GM23248 (cell line): ENCODE measurements at regions not wholly inside any gene's neighbourhood (a gene's known extent, or its start where the extent isn't known, plus 50 kb on each side); places are given as distances from the start of the nearest gene placed in this dataset.
"Not testable (repeated sequence)": the region's sequence is repeated elsewhere in the genome, so short reads cannot be mapped to it uniquely, and the experiment has no call there.

Experiments
- DNase-seq: peaks from one replicate; pipeline ENCODE4 v3.0.0-alpha.2; 2015
- H2AFZ ChIP-seq: fragments of 200-600 bp; sonication (generic); 2 replicates; pipeline ENCODE4 v1.6.1; 2016; ENCODE audit warnings: antibody characterized with exemption
- H3F3A ChIP-seq: fragments of 200-600 bp; sonication (generic); 2 replicates; pipeline ENCODE4 v1.6.1; 2016; ENCODE audit warnings: mild to moderate bottlenecking, antibody characterized with exemption, mixed run types; ENCODE audit not compliant: insufficient read depth
- H3K27ac ChIP-seq: fragments of 200-600 bp; sonication (generic); 2 replicates; pipeline ENCODE4 v1.5.1; 2016; ENCODE audit warnings: mild to moderate bottlenecking
- H3K27me3 ChIP-seq: fragments of 200-600 bp; sonication (generic); replicated peaks from 2 replicates; pipeline ENCODE4 v1.6.1; 2016; ENCODE audit warnings: mild to moderate bottlenecking; ENCODE audit not compliant: insufficient read depth
- H3K36me3 ChIP-seq: fragments of 200-600 bp; sonication (generic); 2 replicates; pipeline ENCODE4 v1.6.1; 2016; ENCODE audit warnings: low read depth, mild to moderate bottlenecking
- H3K4me1 ChIP-seq: fragments of 200-600 bp; sonication (generic); 2 replicates; pipeline ENCODE4 v1.6.1; 2016; ENCODE audit warnings: mild to moderate bottlenecking; ENCODE audit not compliant: insufficient read depth
- H3K4me2 ChIP-seq: fragments of 200-600 bp; sonication (generic); one replicate; pipeline ENCODE4 v1.6.1; 2016; ENCODE audit warnings: mild to moderate bottlenecking; ENCODE audit not compliant: unreplicated experiment
- H3K4me3 ChIP-seq: fragments of 200-600 bp; sonication (generic); 2 replicates; pipeline ENCODE4 v1.5.1; 2016; ENCODE audit warnings: mild to moderate bottlenecking
- H3K79me2 ChIP-seq: fragments of 200-600 bp; sonication (generic); 2 replicates; pipeline ENCODE4 v1.6.1; 2016; ENCODE audit warnings: mild to moderate bottlenecking; ENCODE audit not compliant: insufficient read depth
- H3K9ac ChIP-seq: fragments of 200-600 bp; sonication (generic); 2 replicates; pipeline ENCODE4 v1.6.1; 2016; ENCODE audit warnings: mild to moderate bottlenecking
- H3K9me2 ChIP-seq: fragments of 200-600 bp; sonication (generic); 2 replicates; pipeline ENCODE4 v1.6.1; 2016; ENCODE audit warnings: mixed run types, mild to moderate bottlenecking, moderate library complexity; ENCODE audit not compliant: insufficient read depth
- H3K9me3 ChIP-seq: fragments of 200-600 bp; sonication (generic); one replicate; pipeline ENCODE4 v1.6.1; 2017; ENCODE audit warnings: low read depth
- H4K20me1 ChIP-seq: fragments of 200-600 bp; sonication (generic); 2 replicates; pipeline ENCODE4 v1.6.0; 2016; ENCODE audit not compliant: insufficient read depth
- EZH2 ChIP-seq: fragments of 200-600 bp; sonication (generic); IDR thresholded peaks from 2 replicates; pipeline ENCODE4 v1.6.1; 2018; ENCODE audit warnings: antibody characterized with exemption, mild to moderate bottlenecking; ENCODE audit not compliant: insufficient read depth, poor library complexity, severe bottlenecking
- EZH2phosphoT487 ChIP-seq: fragments of 200-600 bp; sonication (generic); IDR thresholded peaks from 2 replicates; pipeline ENCODE4 v1.6.1; 2018; ENCODE audit warnings: antibody characterized with exemption, moderate library complexity, mild to moderate bottlenecking, low read depth; ENCODE audit not compliant: insufficient read depth
- WGBS, 2 experiments: methylation state at CpG; one replicate each; pipeline ENCODE4 v1.1.6; 2015 to 2017; ENCODE audit warnings: low lambda C conversion rate in 2 of 2, low coverage in 1 of 2; ENCODE audit errors: missing lambda C conversion rate in 2 of 2; 5-methylcytosine and 5-hydroxymethylcytosine counted together
- in situ Hi-C: fragments of 300-500 bp; cut with MboI; formaldehyde crosslinking; loops from 2 replicates; pipeline ENCODE4 v1.15.0; 2020

GRCh38 chr5:7169240-7169878 is 226.6 kb upstream of the ADCY2 start:
- Histone ChIP-seq H3K4me3 (no peak overlapping the region), H3K4me1 (no peaks in the 10 kb centered on the region), H3K9me2 (no peaks in the 10 kb centered on the region), H3K9ac (no peak overlapping the region), H3K36me3 (no peaks in the 10 kb centered on the region), H3K27me3 (no peaks in the 10 kb centered on the region), H3K27ac (no peak overlapping the region), H2AFZ (no peak overlapping the region), H3K9me3 (no peaks in the 10 kb centered on the region), H3F3A (no peaks in the 10 kb centered on the region), H3K4me2 (no peak overlapping the region), H4K20me1 (no peaks in the 10 kb centered on the region), H3K79me2 (no peaks in the 10 kb centered on the region)
- in situ Hi-C loops, result no loop called here
- DNase-seq, result no peak
- WGBS, 2 experiments, result 29 to 45% methylated on average over 4 of the region's 4 CpGs
- TF ChIP-seq EZH2 (no peak), EZH2phosphoT487 (no peak)

DNA sequence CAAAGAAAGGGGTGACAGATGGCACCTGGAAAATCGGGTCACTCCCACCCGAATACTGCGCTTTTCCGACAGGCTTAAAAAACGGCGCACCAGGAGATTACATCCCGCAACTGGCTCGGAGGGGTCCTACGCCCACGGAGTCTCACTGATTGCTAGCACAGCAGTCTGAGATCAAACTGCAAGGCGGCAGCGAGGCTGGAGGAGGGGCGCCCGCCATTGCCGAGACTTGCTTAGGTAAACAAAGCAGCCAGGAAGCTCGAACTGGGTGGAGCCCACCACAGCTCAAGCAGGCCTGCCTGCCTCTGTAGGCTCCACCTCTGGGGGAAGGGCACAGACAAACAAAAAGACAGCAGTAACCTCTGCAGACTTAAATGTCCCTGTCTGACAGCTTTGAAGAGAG is 225.2 kb upstream of the ADCY2 start:
- H4K20me1 ChIP-seq, DNase-seq, H3K27me3 ChIP-seq, H3K36me3 ChIP-seq, H2AFZ ChIP-seq, H3F3A ChIP-seq, H3K9me3 ChIP-seq, H3K4me2 ChIP-seq, H3K9me2 ChIP-seq, in situ Hi-C loops, H3K4me3 ChIP-seq, H3K9ac ChIP-seq, H3K27ac ChIP-seq, H3K4me1 ChIP-seq, H3K79me2 ChIP-seq: not testable (repeated sequence)
- 45 to 48% methylated on average over 16 of the region's 16 CpGs for WGBS, 2 experiments

- no peaks in the 10 kb centered on the region for H3K27me3 ChIP-seq
- no peak overlapping the region for H3K9ac ChIP-seq
- H3K79me2 ChIP-seq, result no peaks in the 10 kb centered on the region
- DNase-seq, result no peak
- TF ChIP-seq EZH2 (no peak), EZH2phosphoT487 (no peak)
- no peaks in the 10 kb centered on the region for H4K20me1 ChIP-seq
- WGBS, 2 experiments, result 31 to 36% methylated on average over 3 of the region's 3 CpGs
- in situ Hi-C loops, result no loop called here
- H3K4me2 ChIP-seq, result no peak overlapping the region
- no peaks in the 10 kb centered on the region for H3K9me3 ChIP-seq
- H3K9me2 ChIP-seq, result no peaks in the 10 kb centered on the region
- H3K4me1 ChIP-seq, result no peaks in the 10 kb centered on the region
- no peak overlapping the region for H2AFZ ChIP-seq
- H3K27ac ChIP-seq, result no peak overlapping the region
- no peak overlapping the region for H3K4me3 ChIP-seq
- no peaks in the 10 kb centered on the region for H3F3A ChIP-seq
- H3K36me3 ChIP-seq, result no peaks in the 10 kb centered on the region
Observed at GRCh38 chr5:7179364-7179763, 216.6 kb upstream of the ADCY2 start.

- H3K4me3 ChIP-seq, result no peak overlapping the region
- H3K27ac ChIP-seq, result no peak overlapping the region
- H3K9me2 ChIP-seq, result no peaks in the 10 kb centered on the region
- H4K20me1 ChIP-seq, result no peaks in the 10 kb centered on the region
- H3K4me2 ChIP-seq, result no peak overlapping the region
- no peaks in the 10 kb centered on the region for H3K27me3 ChIP-seq
- in situ Hi-C loops, result no loop called here
- H2AFZ ChIP-seq, result no peak overlapping the region
- no peak for TF ChIP-seq EZH2phosphoT487
- TF ChIP-seq EZH2, result no peak
- no peak for DNase-seq
- no peaks in the 10 kb centered on the region for H3F3A ChIP-seq
- H3K36me3 ChIP-seq, result no peaks in the 10 kb centered on the region
- no peaks in the 10 kb centered on the region for H3K4me1 ChIP-seq
- H3K9me3 ChIP-seq, result no peaks in the 10 kb centered on the region
- WGBS, 2 experiments, result 7 to 8% methylated on average over 2 of the region's 2 CpGs
- H3K79me2 ChIP-seq, result no peaks in the 10 kb centered on the region
- H3K9ac ChIP-seq, result no peak overlapping the region
Observed at GRCh38 chr5:7181841-7182240, 214.1 kb upstream of the ADCY2 start.

DNA sequence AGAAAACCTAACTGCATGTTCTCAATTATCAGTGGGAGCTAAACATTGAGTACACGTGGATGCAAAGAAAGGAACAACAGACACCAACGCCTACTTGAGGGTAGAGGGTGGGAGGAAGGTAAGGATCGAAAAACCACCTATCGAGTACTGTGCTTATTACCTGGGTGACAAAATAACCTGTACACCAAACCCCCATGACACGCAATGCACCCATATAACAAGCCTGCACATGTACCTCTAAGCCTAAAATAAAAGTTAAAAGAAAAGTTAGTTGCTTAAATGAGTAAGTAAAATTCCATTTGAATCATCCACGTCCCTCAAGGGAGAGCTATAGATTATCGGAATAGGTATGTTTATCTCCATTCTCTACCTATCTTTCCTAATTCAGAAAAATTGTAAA is 210.2 kb upstream of the ADCY2 start:
- in situ Hi-C loops, result no loop called here

More for the DNA sequence above, 210.2 kb upstream of the ADCY2 start:
- no peaks in the 10 kb centered on the region for H3K9me3 ChIP-seq
- TF ChIP-seq EZH2, result no peak
- no peaks in the 10 kb centered on the region for H3K36me3 ChIP-seq
- H4K20me1 ChIP-seq, result no peaks in the 10 kb centered on the region
- H3K4me1 ChIP-seq, result no peaks in the 10 kb centered on the region
- H3K4me2 ChIP-seq, result no peak overlapping the region
- no peaks in the 10 kb centered on the region for H3K9me2 ChIP-seq
- no peaks in the 10 kb centered on the region for H3K79me2 ChIP-seq
- H3K4me3 ChIP-seq, result no peak overlapping the region
- H3F3A ChIP-seq, result no peaks in the 10 kb centered on the region
- H2AFZ ChIP-seq, result no peak overlapping the region
- H3K9ac ChIP-seq, result no peak overlapping the region
- no peak for DNase-seq
- no peaks in the 10 kb centered on the region for H3K27me3 ChIP-seq
- H3K27ac ChIP-seq, result no peak overlapping the region
- WGBS, 2 experiments, result 19 to 22% methylated on average over 7 of the region's 7 CpGs
